Fibroblast of mammary gland (primary cell): ENCODE measurements at regions not wholly inside any gene's neighbourhood (a gene's known extent, or its start where the extent isn't known, plus 50 kb on each side); places are given as distances from the start of the nearest gene placed in this dataset.

Experiments
- DNase-seq: peaks from one replicate; pipeline ENCODE4 v3.0.0-alpha.2; 2010; ENCODE audit warnings: low read depth
- H3K4me3 ChIP-seq: 2 replicates; pipeline ENCODE4 v1.5.1; 2011; ENCODE audit warnings: low read depth, mild to moderate bottlenecking, low read length, moderate library complexity; ENCODE audit not compliant: control insufficient read depth
- CTCF ChIP-seq: conservative IDR thresholded peaks from 2 replicates; pipeline ENCODE4 v1.5.1; 2011; ENCODE audit warnings: low read depth, low read length, inconsistent platforms; ENCODE audit not compliant: control insufficient read depth, insufficient read depth

GRCh38 chr11:130740819-130741218 is 175.5 kb downstream of the SNX19 start:
- DNase-seq, result peak; percentile 22
- H3K4me3 ChIP-seq, result no peak overlapping the region
- no peak for TF ChIP-seq CTCF

- H3K4me3 ChIP-seq, result no peak overlapping the region
- TF ChIP-seq CTCF, result no peak
- DNase-seq, result no peak
Measured at GRCh38 chr11:130744794-130745193, 171.5 kb downstream of the SNX19 start.

GRCh38 chr11:130749216-130749615 is 167.1 kb downstream of the SNX19 start:
- DNase-seq, result no peak
- no peak overlapping the region for H3K4me3 ChIP-seq
- TF ChIP-seq CTCF, result no peak

- no peak for DNase-seq
- TF ChIP-seq CTCF, result no peak
- no peak overlapping the region for H3K4me3 ChIP-seq
Measured at GRCh38 chr11:130760515-130761125, 155.7 kb downstream of the SNX19 start.

DNA sequence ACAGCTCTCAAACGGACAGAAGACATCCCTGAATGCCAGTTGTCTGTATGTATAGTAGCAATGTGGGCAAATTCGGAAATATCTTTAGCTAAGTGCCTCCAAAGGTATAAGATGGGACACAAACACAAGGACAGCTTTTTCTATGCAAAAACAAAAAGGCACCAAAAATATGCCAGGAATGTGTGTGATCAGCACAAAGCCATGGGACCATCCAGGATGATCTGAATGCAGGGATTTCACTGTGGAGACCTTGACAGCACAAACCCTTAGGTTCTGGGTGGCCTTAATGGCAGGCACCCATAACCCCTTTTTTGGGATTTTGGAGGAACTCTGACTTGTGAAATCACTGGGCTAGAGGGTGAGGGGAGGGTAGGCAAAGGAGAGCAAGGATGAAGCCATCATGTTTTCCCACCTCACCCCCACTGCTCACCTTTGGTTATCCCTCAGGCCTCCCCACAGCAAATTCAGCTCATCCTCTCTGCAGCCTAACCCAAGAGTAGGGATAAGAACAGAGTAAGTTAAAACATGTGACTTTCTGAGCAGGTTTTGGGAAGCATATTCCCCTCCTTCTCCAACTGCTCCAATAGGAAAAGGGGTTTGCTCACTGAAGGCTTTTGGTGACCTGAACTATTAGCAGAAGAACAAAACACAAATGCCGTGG is 154.6 kb downstream of the SNX19 start:
- no peak overlapping the region for H3K4me3 ChIP-seq
- no peak for DNase-seq
- no peak for TF ChIP-seq CTCF

DNA sequence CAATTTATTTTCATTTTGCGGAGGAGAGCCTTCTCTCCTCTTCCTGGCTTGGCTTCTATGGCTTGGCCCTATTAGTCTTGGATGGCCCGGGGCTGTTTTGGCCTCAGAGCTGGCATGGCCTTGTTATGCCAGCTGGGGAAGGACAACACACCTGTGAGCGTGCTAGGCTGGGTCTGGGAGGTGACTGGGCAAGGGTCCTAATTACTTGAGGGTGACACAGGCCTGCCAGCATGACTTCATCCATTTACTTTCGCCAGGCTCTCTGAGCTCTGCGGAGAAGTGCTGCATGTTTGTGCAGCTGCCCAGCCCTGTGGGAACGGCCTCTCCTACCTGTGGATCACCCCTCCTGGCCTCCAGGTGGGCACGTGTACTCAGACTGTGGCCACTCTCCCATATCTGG is 153.6 kb downstream of the SNX19 start:
- no peak for DNase-seq
- no peak for TF ChIP-seq CTCF
- H3K4me3 ChIP-seq, result no peak overlapping the region
